Activated B cell treated with CpG ODN at 0.5 μM for 24 hours (primary cell): ENCODE measurements at regions not wholly inside any gene's neighbourhood (a gene's known extent, or its start where the extent isn't known, plus 50 kb on each side); places are given as distances from the start of the nearest gene placed in this dataset.

ENCODE experiments used
- ATAC-seq: fragments of 200-7000 bp; cut with Tn5 transposase; one replicate; pipeline ENCODE4 v1.10.0; 2021; ENCODE audit warnings: low read depth, mild to moderate bottlenecking, moderate library complexity
- CTCF ChIA-PET: fragments of 350-600 bp; sonication (Branson Sonifier 250); formaldehyde crosslinking; loops from one replicate; lab custom pipeline; 2021; ENCODE audit warnings: antibody characterized with exemption; lab: Charles Lee
- POLR2A ChIA-PET: fragments of 350-600 bp; sonication (Branson Sonifier 250); formaldehyde crosslinking; loops from one replicate; lab custom pipeline; 2021; ENCODE audit warnings: antibody characterized with exemption; lab: Charles Lee
- DNase-seq: peaks from one replicate; pipeline ENCODE4 v3.0.0; 2022
- H3K27ac Mint-ChIP-seq: one replicate; pipeline ENCODE4 v1.8.0; 2020; ENCODE audit warnings: mixed read lengths
- H3K27me3 Mint-ChIP-seq: one replicate; pipeline ENCODE4 v1.8.0; 2021; ENCODE audit warnings: mixed read lengths
- H3K36me3 Mint-ChIP-seq: one replicate; pipeline ENCODE4 v1.8.0; 2021; ENCODE audit warnings: low read depth, mixed read lengths
- H3K4me1 Mint-ChIP-seq: one replicate; pipeline ENCODE4 v1.8.0; 2021; ENCODE audit warnings: mixed read lengths
- H3K4me3 Mint-ChIP-seq: one replicate; pipeline ENCODE4 v1.8.0; 2020; ENCODE audit warnings: mild to moderate bottlenecking, mixed read lengths
- H3K9me3 Mint-ChIP-seq: one replicate; pipeline ENCODE4 v1.8.0; 2020; ENCODE audit warnings: mixed read lengths
- intact Hi-C: fragments of 100-400 bp; cut with micrococcal nuclease; formaldehyde crosslinking; loops from one replicate; pipeline ENCODE4 v1.15.1; 2024
- TF ChIP-seq, protein P1 (sequence below): fragments of 200-600 bp; IDR thresholded peaks from one replicate; pipeline ENCODE4 v1.8.0; 2022; ENCODE audit warnings: antibody characterized with exemption, mild to moderate bottlenecking

DNA sequence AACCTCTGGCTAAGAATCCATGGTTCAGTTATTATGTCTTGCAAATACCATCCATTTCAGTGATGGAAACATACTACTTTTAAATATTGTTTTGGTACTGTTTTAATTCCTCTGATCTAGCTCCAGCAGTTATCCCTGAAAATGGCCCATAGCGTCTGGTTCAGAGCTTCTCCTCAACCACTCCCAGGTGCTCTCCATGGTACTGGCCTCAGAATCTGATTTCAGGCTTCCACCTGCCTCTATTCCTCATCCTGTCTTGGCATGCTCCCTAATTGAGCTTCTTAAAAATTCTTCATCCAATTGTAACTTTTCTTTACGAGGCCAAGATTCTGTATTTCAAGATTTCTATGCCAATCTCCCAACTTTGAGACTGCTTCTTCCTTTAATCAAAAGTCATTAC, 236.3 kb downstream of the HTR7 start:
- DNase-seq (no peak), ATAC-seq (no peak)
- no peaks in the 10 kb centered on the region for H3K4me1 Mint-ChIP-seq
- H3K27me3 Mint-ChIP-seq = peaks cover 5% of the 10 kb centered on the region
- intact Hi-C loops = no loop called here
- no peak overlapping the region for H3K4me3 Mint-ChIP-seq
- H3K9me3 Mint-ChIP-seq = no peaks in the 10 kb centered on the region
- no peaks in the 10 kb centered on the region for H3K36me3 Mint-ChIP-seq
- POLR2A ChIA-PET = no interaction called here
- CTCF ChIA-PET = no interaction called here
- TF ChIP-seq, protein P1, sequence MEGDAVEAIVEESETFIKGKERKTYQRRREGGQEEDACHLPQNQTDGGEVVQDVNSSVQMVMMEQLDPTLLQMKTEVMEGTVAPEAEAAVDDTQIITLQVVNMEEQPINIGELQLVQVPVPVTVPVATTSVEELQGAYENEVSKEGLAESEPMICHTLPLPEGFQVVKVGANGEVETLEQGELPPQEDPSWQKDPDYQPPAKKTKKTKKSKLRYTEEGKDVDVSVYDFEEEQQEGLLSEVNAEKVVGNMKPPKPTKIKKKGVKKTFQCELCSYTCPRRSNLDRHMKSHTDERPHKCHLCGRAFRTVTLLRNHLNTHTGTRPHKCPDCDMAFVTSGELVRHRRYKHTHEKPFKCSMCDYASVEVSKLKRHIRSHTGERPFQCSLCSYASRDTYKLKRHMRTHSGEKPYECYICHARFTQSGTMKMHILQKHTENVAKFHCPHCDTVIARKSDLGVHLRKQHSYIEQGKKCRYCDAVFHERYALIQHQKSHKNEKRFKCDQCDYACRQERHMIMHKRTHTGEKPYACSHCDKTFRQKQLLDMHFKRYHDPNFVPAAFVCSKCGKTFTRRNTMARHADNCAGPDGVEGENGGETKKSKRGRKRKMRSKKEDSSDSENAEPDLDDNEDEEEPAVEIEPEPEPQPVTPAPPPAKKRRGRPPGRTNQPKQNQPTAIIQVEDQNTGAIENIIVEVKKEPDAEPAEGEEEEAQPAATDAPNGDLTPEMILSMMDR = no peak
- H3K27ac Mint-ChIP-seq = no peak overlapping the region

DNA sequence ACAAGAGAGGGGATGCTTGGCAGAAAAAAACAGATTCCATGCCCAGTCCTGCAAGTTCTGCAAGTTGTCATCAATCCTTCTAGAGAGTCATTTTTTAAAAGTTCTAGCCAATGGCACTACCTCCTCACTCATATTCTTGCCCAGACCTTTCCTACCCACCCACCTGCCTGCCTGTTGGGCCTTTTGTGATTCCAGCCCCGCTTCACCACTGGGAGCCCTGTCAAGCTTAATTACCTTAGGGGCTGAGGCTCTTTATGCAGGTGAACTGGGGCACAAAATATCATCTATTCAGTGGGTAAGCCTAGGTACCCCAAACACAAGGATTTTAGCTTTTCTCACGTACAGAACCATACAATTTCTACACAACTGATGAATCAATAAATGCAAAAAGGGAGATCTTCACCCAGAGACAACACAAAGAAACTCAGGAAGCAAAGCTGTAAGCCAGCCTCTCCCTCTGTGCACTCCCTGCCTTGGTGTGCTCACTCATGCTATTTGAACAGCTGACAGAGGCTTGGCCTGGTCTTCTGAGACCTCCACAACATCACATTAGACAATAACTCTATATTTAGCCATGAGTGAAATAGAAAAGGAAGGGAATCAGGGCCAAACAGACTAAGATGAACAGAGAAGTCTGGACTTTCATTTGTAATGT, 222.6 kb downstream of the HTR7 start:
- TF ChIP-seq, protein P1 = no peak
- H3K4me3 Mint-ChIP-seq = no peak overlapping the region
- DNase-seq (no peak), ATAC-seq (no peak)
- intact Hi-C loops = no loop called here
- CTCF ChIA-PET = no interaction called here
- H3K4me1 Mint-ChIP-seq = no peaks in the 10 kb centered on the region
- POLR2A ChIA-PET = no interaction called here
- no peaks in the 10 kb centered on the region for H3K36me3 Mint-ChIP-seq
- H3K27me3 Mint-ChIP-seq = no peaks in the 10 kb centered on the region
- H3K9me3 Mint-ChIP-seq = peaks cover 4% of the 10 kb centered on the region
- H3K27ac Mint-ChIP-seq = no peak overlapping the region

- ATAC-seq = no peak
- Mint-ChIP-seq H3K4me1 (no peaks in the 10 kb centered on the region), H3K9me3 (peaks cover 4% of the 10 kb centered on the region), H3K27ac (no peak overlapping the region), H3K27me3 (no peaks in the 10 kb centered on the region), H3K36me3 (no peaks in the 10 kb centered on the region), H3K4me3 (no peak overlapping the region)
- no peak for DNase-seq
- intact Hi-C loops = no loop called here
- ChIA-PET CTCF (no interaction called here), POLR2A (interaction anchor here (0.5 kb wide), 1 partner anchor 244 kb away, joined by 3 read pairs; no protein-coding TSS in a partner anchor)
- TF ChIP-seq, protein P1 = no peak
These were observed 217.1 kb downstream of the HTR7 start for GRCh38 chr10:90640756-90641155.

DNA sequence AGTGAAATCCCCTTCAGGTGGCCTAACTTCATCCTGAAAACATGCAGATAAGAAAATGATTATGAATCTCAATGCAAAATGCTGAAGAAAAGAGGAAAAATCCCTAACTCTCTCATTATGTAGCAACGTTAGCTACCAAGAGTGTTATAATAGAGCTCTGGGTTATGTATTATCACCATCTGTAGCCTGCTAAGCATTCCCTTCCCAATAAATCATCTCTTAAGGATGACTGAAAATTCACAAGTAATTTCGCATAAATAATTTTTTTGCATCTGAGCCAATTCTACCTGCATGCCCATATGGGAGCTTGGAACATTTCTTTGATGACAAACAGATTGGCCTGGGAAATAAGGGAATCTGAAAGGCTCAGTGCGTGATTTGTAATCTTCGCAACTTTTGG, 216.1 kb downstream of the HTR7 start:
- ChIA-PET CTCF (no interaction called here), POLR2A (no interaction called here)
- no peak overlapping the region for H3K27ac Mint-ChIP-seq
- no peaks in the 10 kb centered on the region for H3K4me1 Mint-ChIP-seq
- TF ChIP-seq, protein P1 = no peak
- DNase-seq (no peak), ATAC-seq (no peak)
- intact Hi-C loops = no loop called here
- no peaks in the 10 kb centered on the region for H3K27me3 Mint-ChIP-seq
- H3K36me3 Mint-ChIP-seq = no peaks in the 10 kb centered on the region
- peaks cover 4% of the 10 kb centered on the region for H3K9me3 Mint-ChIP-seq
- H3K4me3 Mint-ChIP-seq = no peak overlapping the region

DNA sequence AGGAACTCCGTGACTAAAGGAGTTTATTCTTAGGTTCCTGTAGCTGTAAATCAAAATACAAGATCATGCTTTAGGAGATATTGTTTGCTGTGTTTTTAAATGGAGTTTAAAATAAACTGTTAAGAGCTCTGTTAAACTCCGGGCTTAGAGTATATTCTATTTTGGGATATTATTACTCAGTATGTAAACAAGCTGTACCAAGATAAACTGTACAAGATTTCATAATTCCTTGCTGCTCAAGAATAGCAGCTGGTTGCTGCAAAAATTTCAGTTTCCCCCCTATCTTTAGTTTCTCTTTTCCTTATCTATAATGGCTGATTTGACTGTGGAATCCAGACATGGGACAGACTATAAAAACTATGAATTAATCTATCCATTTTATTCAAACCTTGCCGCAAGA, 215.7 kb downstream of the HTR7 start:
- no peaks in the 10 kb centered on the region for H3K36me3 Mint-ChIP-seq
- ChIA-PET CTCF (no interaction called here), POLR2A (no interaction called here)
- H3K27ac Mint-ChIP-seq = no peak overlapping the region
- intact Hi-C loops = no loop called here
- ATAC-seq = no peak
- no peak overlapping the region for H3K4me3 Mint-ChIP-seq
- H3K4me1 Mint-ChIP-seq = no peaks in the 10 kb centered on the region
- no peak for DNase-seq
- TF ChIP-seq, protein P1 = no peak
- peaks cover 4% of the 10 kb centered on the region for H3K9me3 Mint-ChIP-seq
- H3K27me3 Mint-ChIP-seq = no peaks in the 10 kb centered on the region
